GM19438 (cell line): ENCODE measurements at regions not wholly inside any gene's neighbourhood (a gene's known extent, or its start where the extent isn't known, plus 50 kb on each side); places are given as distances from the start of the nearest gene placed in this dataset.

ENCODE experiments used
- ATAC-seq: cut with Tn5 transposase; IDR thresholded peaks from one replicate; pipeline ENCODE4 v1.9.1; 2021; ENCODE audit warnings: low read depth; ENCODE audit not compliant: unreplicated experiment

- no peak for ATAC-seq
Measured at GRCh38 chr2:222146488-222146887, 152.3 kb downstream of the PAX3 start.

DNA sequence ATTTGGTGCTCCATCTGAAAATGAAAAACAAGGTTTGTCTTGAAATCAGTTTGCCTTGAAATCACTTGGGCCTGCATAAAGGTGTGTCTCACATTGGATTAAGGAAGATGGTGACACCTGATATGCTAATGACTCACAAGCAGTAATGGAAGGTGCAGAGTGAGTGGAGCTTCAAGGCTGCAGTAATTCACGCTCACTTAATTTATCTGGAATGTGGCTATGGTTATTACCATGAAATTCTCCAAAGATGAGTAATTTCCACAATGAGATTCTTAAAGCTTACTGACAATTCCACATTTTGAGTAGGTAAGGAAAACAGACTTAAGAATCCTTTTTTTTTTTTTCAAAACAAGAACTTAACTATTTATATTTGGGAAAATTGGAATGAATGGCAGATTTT is 156.8 kb downstream of the PAX3 start:
- ATAC-seq: no peak

DNA sequence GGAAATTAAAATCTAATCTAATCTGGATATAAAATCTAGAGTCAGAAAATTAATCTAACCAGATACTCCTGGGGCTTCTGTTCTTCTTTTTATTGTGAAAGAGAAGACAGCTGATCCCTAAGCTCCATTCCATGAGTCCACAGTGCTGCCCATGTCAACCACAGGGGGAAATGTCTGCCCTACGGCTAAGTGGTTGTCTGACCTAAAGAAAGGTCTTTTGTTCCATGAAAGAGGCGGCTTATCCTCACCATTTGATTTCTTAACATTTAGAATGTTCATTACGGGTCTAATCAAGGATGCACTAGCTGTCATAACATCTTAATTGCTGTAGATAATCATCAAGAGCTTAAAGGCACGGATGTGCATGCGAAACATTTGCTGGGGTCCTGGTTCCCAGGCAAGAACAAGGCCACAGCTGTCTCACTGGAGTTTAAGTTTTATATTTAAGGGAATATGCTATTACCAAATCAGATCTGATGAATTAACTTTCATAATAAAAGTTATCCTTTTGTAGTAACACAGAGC is 162.6 kb downstream of the PAX3 start:
- no peak for ATAC-seq

- ATAC-seq: no peak
Measured at GRCh38 chr2:222134654-222135053, 164.1 kb downstream of the PAX3 start.

DNA sequence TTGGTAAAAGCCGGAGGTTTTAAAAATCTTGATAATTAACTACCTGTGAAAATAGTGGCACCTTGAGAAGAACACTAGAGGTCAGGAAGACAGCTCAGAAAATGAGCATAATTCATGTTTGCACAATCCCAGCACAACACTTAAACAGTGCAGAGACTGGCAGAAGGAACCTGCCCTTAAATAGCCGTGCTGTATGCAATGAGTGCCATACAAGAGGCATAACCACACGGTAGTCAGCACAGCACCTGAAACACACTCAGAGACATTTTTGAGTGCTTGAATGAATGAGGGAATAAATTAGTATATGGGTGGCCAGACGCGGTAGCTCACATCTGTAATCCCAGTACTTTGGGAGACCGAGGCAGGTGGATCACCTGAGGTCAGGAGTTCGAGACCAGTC is 164.9 kb downstream of the PAX3 start:
- ATAC-seq: no peak

GRCh38 chr2:222130855-222131254 is 167.9 kb downstream of the PAX3 start:
- no peak for ATAC-seq

GRCh38 chr2:222127660-222128059 is 171.1 kb downstream of the PAX3 start:
- ATAC-seq: no peak

DNA sequence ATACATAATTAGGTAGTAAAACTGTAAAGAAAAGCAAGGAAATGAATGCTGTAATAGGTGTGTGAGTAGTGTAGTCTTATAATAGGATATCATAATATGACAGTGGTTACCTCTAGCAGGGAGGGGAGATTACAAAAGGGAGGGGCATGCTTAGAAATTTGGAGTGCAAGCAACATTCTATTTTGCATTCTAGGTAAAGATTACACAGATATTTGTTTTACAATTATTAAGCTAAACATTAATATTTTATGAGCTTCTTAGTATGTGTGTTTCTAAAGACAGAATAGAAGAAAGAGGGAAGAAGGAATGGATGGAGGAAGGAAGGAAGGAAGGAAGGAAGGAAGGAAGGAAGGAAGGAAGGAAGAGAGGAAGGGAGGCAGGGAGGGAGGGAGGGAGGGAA is 177.9 kb downstream of the PAX3 start:
- ATAC-seq: no peak

DNA sequence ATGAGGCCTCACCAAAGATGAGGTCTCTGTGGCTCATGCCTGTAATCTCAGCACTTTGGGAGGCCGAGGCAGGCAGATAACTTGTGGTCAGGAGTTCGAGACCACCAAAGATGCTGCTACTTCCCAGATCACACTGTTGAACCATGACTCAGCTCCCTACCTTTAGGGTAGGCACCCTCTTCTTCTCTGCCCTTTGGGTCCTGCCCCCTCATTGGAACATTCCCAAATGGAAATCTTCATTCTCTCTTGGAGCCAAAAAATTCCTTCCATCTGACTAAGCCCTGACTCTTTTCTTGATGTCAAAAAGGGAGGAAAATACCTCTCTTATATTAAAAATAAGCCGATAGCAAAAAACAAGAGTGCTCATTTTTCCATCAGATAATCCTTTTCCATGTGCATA is 183.5 kb downstream of the PAX3 start:
- no peak for ATAC-seq

- no peak for ATAC-seq
Measured at GRCh38 chr2:222108957-222109585, 189.7 kb downstream of the PAX3 start.

DNA sequence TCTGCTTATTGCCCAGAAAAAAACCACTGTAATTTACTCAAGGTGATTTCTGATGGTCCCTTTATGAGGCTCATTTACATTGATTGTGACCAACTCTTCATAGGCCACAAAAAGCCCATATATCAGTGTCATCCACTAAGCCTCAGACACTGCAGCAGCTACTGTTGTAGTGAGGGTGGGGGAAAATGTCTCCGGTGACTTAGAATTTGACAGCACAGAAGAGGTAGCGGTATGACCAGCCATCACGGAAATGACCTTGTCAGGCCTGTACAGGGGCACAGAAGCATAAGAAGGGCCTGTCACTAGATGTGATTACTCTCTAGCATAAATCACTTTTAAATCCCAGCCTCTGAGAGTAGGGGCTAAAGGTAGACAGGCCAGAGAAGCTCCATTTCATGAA is 190.3 kb downstream of the PAX3 start:
- no peak for ATAC-seq

DNA sequence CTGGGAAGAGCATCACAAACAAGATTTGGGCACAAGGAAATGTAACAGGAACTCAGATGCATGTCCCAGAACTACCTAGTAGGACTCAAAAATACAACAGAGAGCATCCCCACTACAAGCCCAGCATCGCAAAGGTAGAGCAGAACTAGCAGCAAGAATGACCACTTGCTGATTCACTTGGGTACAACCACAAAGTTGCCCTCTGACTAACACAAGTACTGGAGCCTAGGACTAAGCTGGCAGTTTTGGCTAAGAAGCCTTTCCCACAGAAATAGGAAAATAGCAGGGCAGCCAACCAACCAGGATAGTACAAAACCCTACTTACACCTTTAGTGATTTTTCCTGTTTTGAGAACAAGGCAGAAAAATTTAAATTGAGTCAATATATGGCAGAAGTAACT is 193.8 kb downstream of the PAX3 start:
- no peak for ATAC-seq

DNA sequence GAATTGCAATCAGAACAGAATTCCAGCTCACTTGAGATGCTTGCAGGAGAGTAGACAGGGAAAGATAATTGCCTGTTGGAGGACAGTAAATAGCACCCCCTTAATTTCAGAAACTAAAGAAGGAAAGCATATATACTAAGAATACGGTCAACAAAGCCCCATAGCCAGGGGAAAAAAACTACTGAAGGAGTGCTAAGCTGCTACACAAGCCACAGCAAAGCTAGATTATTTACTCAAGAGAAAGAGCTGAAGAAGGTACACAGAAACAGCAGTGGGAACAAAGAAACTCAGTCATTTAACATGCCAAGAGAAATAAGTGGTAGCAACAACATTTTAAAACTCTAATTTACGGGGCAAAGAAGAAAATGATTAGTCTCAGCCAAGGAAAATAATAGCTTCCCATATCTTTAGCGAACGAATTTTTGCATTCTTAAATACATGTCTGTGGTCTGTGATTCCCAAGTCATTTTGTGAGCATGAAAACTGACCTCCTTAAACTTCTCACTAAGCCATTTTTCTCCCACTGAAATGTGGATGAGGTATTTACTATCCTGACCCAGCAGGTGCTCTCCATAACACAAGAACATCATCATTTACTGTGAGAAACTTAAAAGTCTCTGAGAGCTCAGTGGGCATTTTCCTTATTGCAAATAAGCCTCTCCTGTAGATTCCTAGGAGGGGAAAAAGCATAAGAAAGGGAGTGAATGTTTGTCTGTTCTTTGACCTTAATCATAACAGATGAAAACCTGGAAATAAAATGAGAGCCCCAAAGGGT is 196.0 kb downstream of the PAX3 start:
- ATAC-seq: no peak

DNA sequence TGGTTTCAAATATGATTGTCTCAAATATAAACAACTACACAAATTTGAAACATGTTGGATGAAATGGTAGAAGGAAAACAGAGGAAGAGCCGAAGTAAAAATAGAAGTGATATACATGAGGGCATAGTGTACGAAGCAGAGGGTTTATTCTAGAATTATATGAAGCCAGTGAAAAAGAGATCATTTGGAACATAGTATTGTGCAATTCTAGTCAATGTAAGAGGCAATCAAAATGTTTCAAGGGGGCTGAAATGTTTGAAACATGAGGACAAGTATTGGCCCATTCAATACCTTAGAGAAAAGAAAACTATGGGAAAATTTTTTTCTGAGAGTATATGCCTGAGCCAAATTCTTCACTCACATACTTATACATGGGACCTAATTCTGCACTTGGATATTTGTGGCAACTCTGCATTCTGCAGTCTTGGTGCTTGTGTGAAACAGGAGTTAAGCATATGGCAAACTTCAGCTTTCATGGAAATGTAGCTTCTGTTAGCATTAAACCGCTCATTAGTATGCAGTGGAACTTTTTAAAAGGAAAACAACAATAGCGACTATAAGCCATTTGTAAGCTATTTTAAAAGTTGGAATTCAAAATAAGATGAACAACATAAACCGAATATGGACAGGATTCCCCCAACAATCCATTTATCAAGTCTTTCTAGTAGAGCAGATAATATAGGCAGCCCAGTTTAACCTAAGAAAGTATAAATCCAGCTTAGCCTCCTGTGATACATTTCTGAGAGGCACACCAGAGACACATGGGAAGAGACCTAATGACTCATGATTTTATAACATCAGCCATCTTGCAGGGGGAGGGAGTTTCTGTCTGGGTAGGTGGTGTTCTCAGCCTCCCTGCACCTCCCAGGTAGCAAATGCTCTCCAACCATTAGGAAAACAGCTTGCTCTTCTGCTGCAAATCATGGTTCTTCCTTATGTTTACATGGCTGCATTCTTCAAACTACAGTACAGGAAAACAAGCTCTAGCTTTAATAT is 197.8 kb downstream of the PAX3 start:
- no peak for ATAC-seq

- no peak for ATAC-seq
Measured at GRCh38 chr2:222088561-222088960, 210.2 kb downstream of the PAX3 start.

- no peak for ATAC-seq
Measured at GRCh38 chr2:222087998-222088397, 210.8 kb downstream of the PAX3 start.

DNA sequence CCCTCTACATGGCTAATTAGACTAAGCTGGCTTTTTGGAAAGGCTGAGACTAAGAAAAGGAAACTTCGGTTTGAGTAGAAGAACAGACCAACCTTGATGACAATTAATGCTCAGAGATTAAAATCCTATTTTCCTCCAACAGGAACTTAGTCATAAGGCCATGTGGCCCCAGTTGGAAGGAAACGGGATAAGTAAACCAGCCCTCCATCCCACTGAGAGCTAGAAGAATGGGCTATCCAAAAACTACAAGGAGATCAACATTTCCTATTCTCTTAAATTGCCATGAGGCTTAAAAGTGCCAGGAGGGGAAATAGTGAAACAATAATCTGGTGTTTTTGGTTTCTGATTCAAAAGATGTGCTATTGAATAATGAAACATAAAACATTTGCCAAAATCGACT is 216.6 kb downstream of the PAX3 start:
- no peak for ATAC-seq

GRCh38 chr2:222080141-222080540 is 218.7 kb downstream of the PAX3 start:
- ATAC-seq: no peak

DNA sequence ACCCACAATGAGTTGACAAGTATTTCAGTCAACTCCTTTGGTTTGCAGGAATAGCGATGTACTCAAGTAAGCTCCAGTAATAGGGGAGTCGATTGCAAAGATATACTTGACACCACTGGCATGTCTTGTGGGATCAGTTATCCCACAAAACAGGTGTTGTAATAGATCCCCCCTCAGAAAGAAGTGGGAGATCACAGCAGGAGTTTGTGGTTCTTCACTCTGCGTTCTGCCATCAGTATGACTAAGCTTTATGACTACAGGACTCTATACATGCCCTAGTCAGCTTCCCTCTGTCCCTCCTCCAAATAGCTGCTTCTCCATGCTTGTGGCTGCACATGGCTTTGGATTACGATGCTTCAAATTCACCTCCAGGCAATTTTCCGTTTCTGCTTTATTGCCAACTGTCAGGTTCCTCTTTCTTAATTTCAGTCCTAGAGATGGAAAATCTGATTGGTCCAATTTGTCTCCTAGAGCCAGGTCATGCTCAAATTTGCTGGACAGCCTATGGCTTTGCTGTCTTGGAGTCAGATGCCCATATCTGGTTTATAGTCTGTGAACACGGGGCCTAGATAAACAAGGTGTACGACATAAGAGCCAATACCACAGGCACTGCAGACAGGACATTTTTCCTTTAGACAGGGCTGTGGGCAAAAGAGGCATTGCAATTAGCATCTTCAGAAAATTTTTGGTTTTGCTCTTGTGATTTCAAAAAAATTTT is 221.7 kb downstream of the PAX3 start:
- ATAC-seq: no peak

DNA sequence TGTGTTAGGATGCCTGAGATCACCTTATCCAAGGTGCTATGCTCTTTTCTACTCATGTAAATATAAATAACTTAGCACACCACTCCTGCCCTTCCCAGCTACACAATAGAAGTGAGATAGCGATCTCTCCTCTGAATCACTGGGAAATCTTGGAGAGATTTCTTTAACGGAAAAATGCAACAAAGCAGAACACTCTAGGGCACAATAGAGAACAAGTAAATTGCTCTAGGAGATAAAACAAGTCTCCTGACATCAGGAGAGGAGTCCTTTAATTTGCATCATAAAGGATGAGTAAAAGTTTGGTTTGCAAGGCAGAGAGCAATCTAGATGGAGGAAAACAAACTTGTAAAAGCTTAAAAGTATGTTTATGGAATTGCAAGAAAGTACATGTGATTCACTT is 224.1 kb downstream of the PAX3 start:
- ATAC-seq: no peak
